ENCODE measurements at regions not wholly inside any gene's neighbourhood (a gene's known extent, or its start where the extent isn't known, plus 50 kb on each side); places are given as distances from the start of the nearest gene placed in this dataset.
A peak's percentile ranks its signal among the peaks of the same experiment; 100 is the strongest.

GRCh38 chr4:96262057-96262456, 422.2 kb downstream of the PDHA2 start:
- no peak for DNase-seq
- in situ Hi-C loops (cut with MboI; ENCODE audit: low pct_unique_long_range_greater_than_20kb, low sequenced_read_pairs): no loop called here

GRCh38 chr4:96263291-96263690, 423.4 kb downstream of the PDHA2 start:
- in situ Hi-C loops (cut with MboI; ENCODE audit: low pct_unique_long_range_greater_than_20kb, low sequenced_read_pairs): no loop called here
- DNase-seq: no peak

- DNase-seq: no peak
- in situ Hi-C loops (cut with MboI; ENCODE audit: low pct_unique_long_range_greater_than_20kb, low sequenced_read_pairs): no loop called here
Measured at GRCh38 chr4:96264941-96265463, 425.1 kb downstream of the PDHA2 start.

GRCh38 chr4:96293806-96294205, 453.9 kb downstream of the PDHA2 start:
- in situ Hi-C loops (cut with MboI; ENCODE audit: low pct_unique_long_range_greater_than_20kb, low sequenced_read_pairs): no loop called here
- DNase-seq: peak; percentile 0

GRCh38 chr4:96295143-96295741, 455.3 kb downstream of the PDHA2 start:
- DNase-seq: no peak
- in situ Hi-C loops (cut with MboI; ENCODE audit: low pct_unique_long_range_greater_than_20kb, low sequenced_read_pairs): no loop called here

GRCh38 chr4:96301715-96302114, 461.8 kb downstream of the PDHA2 start:
- in situ Hi-C loops (cut with MboI; ENCODE audit: low pct_unique_long_range_greater_than_20kb, low sequenced_read_pairs): no loop called here

GRCh38 chr4:96305030-96305429, 465.1 kb downstream of the PDHA2 start:
- no peak for DNase-seq
- in situ Hi-C loops (cut with MboI; ENCODE audit: low pct_unique_long_range_greater_than_20kb, low sequenced_read_pairs): no loop called here

More at GRCh38 chr4:96301715-96302114, 461.8 kb downstream of the PDHA2 start:
- DNase-seq: no peak

GRCh38 chr4:96312046-96312685, 472.3 kb downstream of the PDHA2 start:
- in situ Hi-C loops (cut with MboI; ENCODE audit: low pct_unique_long_range_greater_than_20kb, low sequenced_read_pairs): no loop called here
- no peak for DNase-seq

GRCh38 chr4:96315815-96316214, 475.9 kb downstream of the PDHA2 start:
- in situ Hi-C loops (cut with MboI; ENCODE audit: low pct_unique_long_range_greater_than_20kb, low sequenced_read_pairs): no loop called here

GRCh38 chr4:96316776-96317175, 476.9 kb downstream of the PDHA2 start:
- in situ Hi-C loops (cut with MboI; ENCODE audit: low pct_unique_long_range_greater_than_20kb, low sequenced_read_pairs): no loop called here

More at GRCh38 chr4:96315815-96316214, 475.9 kb downstream of the PDHA2 start:
- DNase-seq: no peak

GRCh38 chr4:96317891-96318290, 478.0 kb downstream of the PDHA2 start:
- no peak for DNase-seq
- in situ Hi-C loops (cut with MboI; ENCODE audit: low pct_unique_long_range_greater_than_20kb, low sequenced_read_pairs): no loop called here

More at GRCh38 chr4:96316776-96317175, 476.9 kb downstream of the PDHA2 start:
- no peak for DNase-seq

GRCh38 chr4:96326846-96327245, 487.0 kb downstream of the PDHA2 start:
- in situ Hi-C loops (cut with MboI; ENCODE audit: low pct_unique_long_range_greater_than_20kb, low sequenced_read_pairs): no loop called here
- DNase-seq: no peak

GRCh38 chr4:96342196-96342595, 502.3 kb downstream of the PDHA2 start:
- no peak for DNase-seq

GRCh38 chr4:96342790-96343455, 503.0 kb downstream of the PDHA2 start:
- in situ Hi-C loops (cut with MboI; ENCODE audit: low pct_unique_long_range_greater_than_20kb, low sequenced_read_pairs): no loop called here
- no peak for DNase-seq

More at GRCh38 chr4:96342196-96342595, 502.3 kb downstream of the PDHA2 start:
- in situ Hi-C loops (cut with MboI; ENCODE audit: low pct_unique_long_range_greater_than_20kb, low sequenced_read_pairs): no loop called here

GRCh38 chr4:96343836-96344235, 503.9 kb downstream of the PDHA2 start:
- in situ Hi-C loops (cut with MboI; ENCODE audit: low pct_unique_long_range_greater_than_20kb, low sequenced_read_pairs): no loop called here
- DNase-seq: no peak

- no peak for DNase-seq
- in situ Hi-C loops (cut with MboI; ENCODE audit: low pct_unique_long_range_greater_than_20kb, low sequenced_read_pairs): no loop called here
Measured at GRCh38 chr4:96347582-96347981, 507.7 kb downstream of the PDHA2 start.

- DNase-seq: peak; percentile 9
- in situ Hi-C loops (cut with MboI; ENCODE audit: low pct_unique_long_range_greater_than_20kb, low sequenced_read_pairs): no loop called here
Measured at GRCh38 chr4:96352051-96352517, 512.2 kb downstream of the PDHA2 start.

GRCh38 chr4:96354036-96354712, 514.3 kb downstream of the PDHA2 start:
- no peak for DNase-seq
- in situ Hi-C loops (cut with MboI; ENCODE audit: low pct_unique_long_range_greater_than_20kb, low sequenced_read_pairs): no loop called here

- in situ Hi-C loops (cut with MboI; ENCODE audit: low pct_unique_long_range_greater_than_20kb, low sequenced_read_pairs): no loop called here
- no peak for DNase-seq
Measured at GRCh38 chr4:96355414-96355813, 515.5 kb downstream of the PDHA2 start.

All from KBM-7 (cell line).